ENCODE measurements at regions not wholly inside any gene's neighbourhood (a gene's known extent, or its start where the extent isn't known, plus 50 kb on each side); places are given as distances from the start of the nearest gene placed in this dataset.

DNA sequence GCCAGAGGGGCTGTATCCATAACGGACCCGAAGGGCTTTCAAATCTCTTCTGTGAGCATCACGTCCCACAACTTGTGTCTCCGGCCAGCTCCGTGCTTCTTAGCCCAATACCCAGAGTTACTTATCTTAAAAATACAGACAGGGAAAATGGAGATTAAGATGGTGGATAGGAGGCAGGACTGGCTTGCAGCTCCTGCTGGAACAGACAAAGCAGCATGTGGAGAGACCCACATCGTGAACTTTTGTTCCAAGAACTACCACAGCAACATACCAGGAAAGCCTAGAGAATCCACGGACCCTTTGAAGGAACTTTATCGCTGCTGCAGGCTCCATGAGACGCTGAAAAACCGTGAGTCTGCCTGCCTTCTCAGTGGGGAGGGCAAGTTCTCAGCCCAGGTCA, 113.7 kb downstream of the RNASET2 start:
- DNase-seq (ENCODE audit: low spot score), result no peak

- DNase-seq (ENCODE audit: low spot score), result no peak
These were observed 115.1 kb downstream of the RNASET2 start for GRCh38 chr6:166841216-166841615.

DNA sequence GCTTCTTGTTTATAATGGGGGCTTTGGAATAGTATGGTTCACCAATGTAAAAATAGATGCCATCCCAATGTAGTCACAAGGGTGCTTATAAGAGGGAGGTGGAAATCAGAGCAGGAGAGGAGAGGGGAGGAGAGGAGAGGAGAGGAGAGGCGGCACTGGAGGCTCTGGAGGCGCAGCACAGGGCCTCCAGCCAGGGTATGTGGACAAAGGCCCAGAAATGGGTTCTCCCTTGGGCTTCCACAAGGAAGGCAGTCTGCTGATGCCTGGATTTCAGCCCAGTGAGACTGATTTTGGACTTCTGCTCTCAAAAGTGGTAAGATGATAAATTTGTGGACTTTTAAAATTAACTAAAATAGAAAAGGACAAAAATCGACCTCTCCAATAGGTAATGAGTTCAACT, 116.8 kb downstream of the RNASET2 start:
- DNase-seq (ENCODE audit: low spot score), result peak; percentile 49

DNA sequence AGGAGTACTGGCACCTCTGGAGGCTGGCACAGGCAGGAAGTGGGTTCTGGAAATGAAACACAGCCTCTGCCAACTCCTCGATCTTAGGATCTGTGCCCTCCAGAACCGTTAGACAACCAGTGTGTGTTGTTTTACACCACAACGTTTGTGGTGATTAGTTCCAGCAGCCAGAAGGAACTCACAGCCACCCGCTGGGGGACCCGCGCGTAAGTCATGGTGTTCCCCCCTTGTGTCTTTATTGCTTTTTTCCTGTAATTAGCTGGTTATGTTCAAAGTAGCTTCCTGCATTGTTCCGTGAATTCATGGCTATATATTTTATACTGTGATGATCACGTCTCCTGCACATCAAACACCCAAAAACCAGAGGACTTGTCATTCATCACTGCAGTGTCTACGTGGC, 117.4 kb downstream of the RNASET2 start:
- no peak for DNase-seq (ENCODE audit: low spot score)

GRCh38 chr6:166836785-166837718, 119.3 kb downstream of the RNASET2 start:
- no peak for DNase-seq (ENCODE audit: low spot score)

DNA sequence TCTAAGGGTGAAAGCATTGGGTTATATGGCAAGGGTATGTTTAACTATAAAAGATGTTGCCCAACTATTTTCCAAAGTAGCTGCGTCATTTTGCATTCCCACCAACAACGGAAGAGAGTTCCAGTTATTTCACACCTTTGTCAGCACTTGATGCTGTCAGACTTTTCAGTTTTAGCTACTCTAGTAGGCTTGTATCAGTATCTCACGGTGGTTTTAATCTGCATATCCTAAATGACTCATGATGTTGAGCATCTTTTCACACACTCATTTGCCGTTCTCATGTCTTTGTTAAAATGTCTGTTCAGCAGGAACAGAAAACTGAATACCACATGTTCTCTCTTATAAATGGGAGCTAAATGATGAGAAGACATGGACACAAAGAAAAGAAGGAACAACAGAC, 122.3 kb downstream of the RNASET2 start:
- no peak for DNase-seq (ENCODE audit: low spot score)

- no peak for DNase-seq (ENCODE audit: low spot score)
These were observed 125.4 kb downstream of the RNASET2 start for GRCh38 chr6:166830891-166831363.

- DNase-seq (ENCODE audit: low spot score), result peak; percentile 43
These were observed 126.0 kb downstream of the RNASET2 start for GRCh38 chr6:166830185-166830890.

DNA sequence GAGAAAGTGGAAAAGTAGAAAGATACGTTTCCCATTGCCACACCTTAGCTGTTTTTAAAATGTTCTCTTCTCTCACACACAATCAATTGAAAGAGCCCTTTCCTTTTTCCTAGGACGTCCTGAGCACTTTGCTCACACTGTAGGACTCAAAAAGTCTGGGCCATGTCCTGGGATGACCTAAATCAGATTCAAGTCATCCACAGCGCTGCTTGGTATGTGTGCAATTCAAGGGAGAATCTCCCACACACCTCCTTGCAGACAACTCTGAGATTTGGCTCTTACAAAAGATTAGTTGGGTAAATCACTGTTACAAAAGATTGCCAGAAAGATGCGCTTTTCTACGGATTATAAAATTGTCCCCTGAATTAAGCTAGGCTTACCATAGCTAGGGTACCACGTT, 130.1 kb downstream of the RNASET2 start:
- DNase-seq (ENCODE audit: low spot score), result no peak

GRCh38 chr6:166825553-166826145, 130.7 kb downstream of the RNASET2 start:
- no peak for DNase-seq (ENCODE audit: low spot score)

DNA sequence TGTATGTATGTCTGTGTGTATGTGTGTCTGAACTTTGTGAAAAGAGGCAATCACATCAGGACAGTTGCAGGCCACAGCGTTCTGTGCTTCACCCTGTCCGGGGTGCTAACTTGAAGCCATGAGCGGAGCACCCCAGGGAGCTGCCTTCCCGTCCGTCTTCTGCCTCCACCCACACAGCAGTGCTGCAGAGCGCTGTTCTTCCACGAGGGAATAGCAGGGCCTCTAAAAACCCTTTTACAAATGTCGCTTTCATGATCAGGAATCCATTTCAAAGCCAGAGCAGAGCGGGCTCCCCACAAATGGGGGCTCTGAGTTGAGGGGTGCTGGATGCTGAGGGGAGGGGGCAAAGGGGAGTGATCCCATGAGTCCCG, 131.5 kb downstream of the RNASET2 start:
- DNase-seq (ENCODE audit: low spot score), result no peak

GRCh38 chr6:166824146-166824879, 132.0 kb downstream of the RNASET2 start:
- DNase-seq (ENCODE audit: low spot score), result no peak

DNA sequence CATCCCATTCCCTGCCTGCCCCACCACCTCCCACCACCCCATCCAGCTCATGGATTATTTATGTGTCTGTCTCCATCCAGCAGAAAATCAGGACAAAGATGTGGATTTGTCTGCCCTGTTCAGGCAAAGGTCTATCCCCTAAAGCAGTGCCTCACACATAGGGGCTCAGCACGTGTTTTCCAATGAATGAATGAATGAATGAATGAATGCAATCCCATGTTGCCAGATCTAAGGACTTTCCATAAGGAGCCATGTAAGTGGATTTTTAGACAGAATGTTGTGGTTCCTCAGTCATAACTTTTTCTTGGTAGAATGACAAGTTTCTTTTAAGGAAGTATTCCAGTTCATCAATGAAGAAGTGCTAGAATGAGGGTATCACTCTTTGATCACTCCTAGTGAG, 133.7 kb downstream of the RNASET2 start:
- DNase-seq (ENCODE audit: low spot score), result no peak

- no peak for DNase-seq (ENCODE audit: low spot score)
These were observed 135.9 kb downstream of the RNASET2 start for GRCh38 chr6:166820483-166820882.

DNA sequence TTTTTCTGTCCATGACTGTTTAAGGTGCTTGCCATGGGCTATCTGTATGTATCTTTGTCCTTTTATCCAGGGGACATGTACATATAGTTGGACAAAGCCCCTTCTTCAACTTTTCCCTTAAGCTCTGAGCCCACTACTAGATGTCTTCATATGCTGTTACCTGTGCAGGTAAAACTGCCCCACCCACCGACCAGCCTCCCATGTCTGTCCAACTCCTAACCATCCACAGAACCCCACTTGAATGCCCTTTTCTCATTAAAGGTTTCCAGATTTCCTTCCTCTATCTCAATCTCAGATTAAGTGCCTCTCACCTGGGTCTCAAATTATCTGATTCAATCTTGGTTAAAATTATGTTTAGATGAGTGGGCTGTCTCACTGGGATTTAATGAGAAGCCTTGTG, 136.3 kb downstream of the RNASET2 start:
- DNase-seq (ENCODE audit: low spot score), result no peak

GRCh38 chr6:166815629-166816028, 140.7 kb downstream of the RNASET2 start:
- no peak for DNase-seq (ENCODE audit: low spot score)

DNA sequence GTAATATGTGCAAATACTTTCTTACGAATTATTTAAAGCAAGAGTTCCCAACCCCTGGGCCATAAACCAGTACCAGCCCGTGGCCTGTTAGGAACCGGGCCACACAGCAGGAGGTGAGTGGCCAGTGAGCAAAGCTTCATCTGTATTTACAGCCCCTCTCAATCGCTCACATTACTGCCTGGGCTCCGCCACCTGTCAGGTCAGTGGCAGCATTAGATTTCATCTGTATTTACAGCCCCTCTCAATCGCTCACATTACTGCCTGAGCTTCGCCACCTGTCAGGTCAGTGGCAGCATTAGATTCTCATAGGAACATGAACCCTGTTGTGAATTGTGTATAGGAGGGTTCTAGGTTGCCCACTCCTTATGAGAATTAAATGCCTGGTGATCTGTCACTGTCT, 142.0 kb downstream of the RNASET2 start:
- no peak for DNase-seq (ENCODE audit: low spot score)

DNA sequence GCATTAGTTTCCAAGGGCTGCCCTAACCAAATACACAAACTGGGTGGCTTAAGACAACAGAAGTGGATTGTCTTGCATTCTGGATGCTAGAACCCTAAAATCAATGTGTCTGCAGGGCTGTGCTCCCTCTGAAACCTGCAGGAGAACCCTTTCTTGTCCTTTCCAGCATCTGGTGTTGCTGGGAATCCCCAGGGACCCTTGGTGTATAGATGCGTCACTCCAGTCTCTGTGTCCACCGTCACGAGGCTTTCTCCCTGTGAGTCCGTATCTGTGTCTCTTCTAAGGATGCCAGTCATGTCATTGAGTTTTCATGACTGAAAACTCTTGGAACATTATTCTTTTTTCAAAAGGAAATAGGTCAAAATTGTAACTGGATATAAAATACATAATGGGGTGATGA, 142.9 kb downstream of the RNASET2 start:
- DNase-seq (ENCODE audit: low spot score), result no peak

DNA sequence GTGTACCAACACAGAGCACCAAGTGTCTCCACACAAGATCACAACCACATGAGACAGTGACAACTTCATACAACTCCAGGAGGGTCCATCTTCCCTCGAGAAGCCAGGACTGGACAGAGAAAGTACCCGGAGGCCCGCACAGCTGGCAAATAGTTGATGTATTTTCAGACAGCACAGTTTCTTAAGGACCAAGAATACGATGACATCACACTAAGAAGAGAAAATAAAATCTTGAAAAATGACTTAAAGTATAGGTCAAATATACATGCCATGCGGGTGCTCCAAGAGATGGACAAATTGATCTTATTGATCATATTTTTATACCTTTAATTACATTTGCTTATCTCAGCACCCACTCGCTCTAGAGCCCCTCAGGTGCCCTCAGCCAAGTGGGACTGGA, 145.5 kb downstream of the RNASET2 start:
- no peak for DNase-seq (ENCODE audit: low spot score)

DNA sequence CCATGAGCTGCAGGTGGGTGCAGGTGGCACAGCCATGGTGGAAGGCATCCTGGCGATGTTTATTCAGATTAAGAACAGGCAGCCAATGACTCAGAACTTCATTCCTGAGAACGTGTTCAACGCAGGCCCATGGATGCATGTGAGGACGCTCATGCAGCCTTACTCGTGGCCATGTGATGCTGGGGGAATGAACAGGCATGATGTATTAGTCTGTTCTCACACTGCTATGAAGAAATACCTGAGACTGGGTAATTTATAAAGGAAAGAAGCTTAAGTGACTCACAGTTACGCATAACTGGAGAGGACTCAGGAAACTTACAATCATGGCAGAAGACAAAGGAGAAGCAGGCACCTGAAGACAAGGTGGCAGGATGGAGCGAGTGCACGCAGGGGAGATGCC, 146.6 kb downstream of the RNASET2 start:
- DNase-seq (ENCODE audit: low spot score), result no peak

GRCh38 chr6:166806962-166807757, 149.2 kb downstream of the RNASET2 start:
- no peak for DNase-seq (ENCODE audit: low spot score)
